ENCODE measurements at regions not wholly inside any gene's neighbourhood (a gene's known extent, or its start where the extent isn't known, plus 50 kb on each side); places are given as distances from the start of the nearest gene placed in this dataset.

- no peak for DNase-seq
Observed at GRCh38 chr3:194964809-194965208, 279.1 kb downstream of the FAM43A start.

- no peak for DNase-seq
Observed at GRCh38 chr3:194967151-194968117, 281.8 kb downstream of the FAM43A start.

- DNase-seq: no peak
Observed at GRCh38 chr3:194970066-194970465, 284.4 kb downstream of the FAM43A start.

- no peak for DNase-seq
Observed at GRCh38 chr3:194971009-194971408, 285.3 kb downstream of the FAM43A start.

GRCh38 chr3:194971965-194972364, 286.3 kb downstream of the FAM43A start:
- DNase-seq: no peak

GRCh38 chr3:194972641-194973040, 287.0 kb downstream of the FAM43A start:
- no peak for DNase-seq

GRCh38 chr3:194973366-194974000, 287.8 kb downstream of the FAM43A start:
- DNase-seq: no peak

- no peak for DNase-seq
Observed at GRCh38 chr3:194974468-194975135, 288.9 kb downstream of the FAM43A start.

GRCh38 chr3:194976049-194976451, 290.4 kb downstream of the FAM43A start:
- no peak for DNase-seq

GRCh38 chr3:194976874-194977273, 291.2 kb downstream of the FAM43A start:
- no peak for DNase-seq

- DNase-seq: no peak
Observed at GRCh38 chr3:194977356-194977755, 291.7 kb downstream of the FAM43A start.

- DNase-seq: no peak
Observed at GRCh38 chr3:194979173-194979572, 291.8 kb downstream of the XXYLT1 start.

- no peak for DNase-seq
Observed at GRCh38 chr3:194982472-194982871, 288.5 kb downstream of the XXYLT1 start.

GRCh38 chr3:194983121-194983520, 287.8 kb downstream of the XXYLT1 start:
- no peak for DNase-seq

GRCh38 chr3:194983620-194984019, 287.3 kb downstream of the XXYLT1 start:
- no peak for DNase-seq

GRCh38 chr3:194984066-194984465, 286.9 kb downstream of the XXYLT1 start:
- no peak for DNase-seq

- DNase-seq: no peak
Observed at GRCh38 chr3:194984622-194985021, 286.3 kb downstream of the XXYLT1 start.

- DNase-seq: peak in 20 of 56 donors; percentile 5 to 55 (median 26)
Observed at GRCh38 chr3:194985031-194985578, 285.9 kb downstream of the XXYLT1 start.

GRCh38 chr3:194986208-194987043, 284.5 kb downstream of the XXYLT1 start:
- DNase-seq: no peak

GRCh38 chr3:194987571-194988494, 283.1 kb downstream of the XXYLT1 start:
- no peak for DNase-seq

Data from amygdala (tissue), 56 donors.